HFFc6 (cell line): ENCODE measurements at regions not wholly inside any gene's neighbourhood (a gene's known extent, or its start where the extent isn't known, plus 50 kb on each side); places are given as distances from the start of the nearest gene placed in this dataset.

Source experiments
- DNase-seq: peaks from one replicate; pipeline ENCODE4 v3.0.0-alpha.2; 2018
- H3K27ac Mint-ChIP-seq: 2 replicates; pipeline ENCODE4 v1.8.0; 2020; ENCODE audit warnings: mild to moderate bottlenecking, mixed read lengths
- H3K27me3 Mint-ChIP-seq: 2 replicates; pipeline ENCODE4 v1.8.0; 2021; ENCODE audit warnings: mild to moderate bottlenecking, moderate library complexity, mixed read lengths; ENCODE audit not compliant: insufficient read depth
- H3K36me3 Mint-ChIP-seq: 2 replicates; pipeline ENCODE4 v1.8.0; 2021; ENCODE audit warnings: low read depth, mixed read lengths
- H3K4me1 Mint-ChIP-seq: 2 replicates; pipeline ENCODE4 v1.8.0; 2020; ENCODE audit warnings: low read depth, mixed read lengths
- H3K4me3 Mint-ChIP-seq: 2 replicates; pipeline ENCODE4 v1.8.0; 2020; ENCODE audit warnings: mild to moderate bottlenecking, moderate library complexity, mixed read lengths
- H3K9me3 Mint-ChIP-seq: 2 replicates; pipeline ENCODE4 v1.8.0; 2020; ENCODE audit warnings: mild to moderate bottlenecking, mixed read lengths
- TF ChIP-seq, protein P1 (sequence below): fragments of 200-600 bp; sonication (generic); IDR thresholded peaks from 2 replicates; pipeline ENCODE4 v1.5.0; 2021; ENCODE audit warnings: antibody characterized with exemption, mild to moderate bottlenecking

GRCh38 chr15:69810431-69811354 lies 287.0 kb downstream of the TLE3 start:
- no peak for DNase-seq
- Mint-ChIP-seq H3K4me3 (no peak overlapping the region), H3K27ac (no peak overlapping the region), H3K4me1 (peaks cover 7% of the 10 kb centered on the region), H3K36me3 (no peaks in the 10 kb centered on the region), H3K27me3 (peaks cover 38% of the 10 kb centered on the region), H3K9me3 (no peaks in the 10 kb centered on the region)
- TF ChIP-seq, protein P1, sequence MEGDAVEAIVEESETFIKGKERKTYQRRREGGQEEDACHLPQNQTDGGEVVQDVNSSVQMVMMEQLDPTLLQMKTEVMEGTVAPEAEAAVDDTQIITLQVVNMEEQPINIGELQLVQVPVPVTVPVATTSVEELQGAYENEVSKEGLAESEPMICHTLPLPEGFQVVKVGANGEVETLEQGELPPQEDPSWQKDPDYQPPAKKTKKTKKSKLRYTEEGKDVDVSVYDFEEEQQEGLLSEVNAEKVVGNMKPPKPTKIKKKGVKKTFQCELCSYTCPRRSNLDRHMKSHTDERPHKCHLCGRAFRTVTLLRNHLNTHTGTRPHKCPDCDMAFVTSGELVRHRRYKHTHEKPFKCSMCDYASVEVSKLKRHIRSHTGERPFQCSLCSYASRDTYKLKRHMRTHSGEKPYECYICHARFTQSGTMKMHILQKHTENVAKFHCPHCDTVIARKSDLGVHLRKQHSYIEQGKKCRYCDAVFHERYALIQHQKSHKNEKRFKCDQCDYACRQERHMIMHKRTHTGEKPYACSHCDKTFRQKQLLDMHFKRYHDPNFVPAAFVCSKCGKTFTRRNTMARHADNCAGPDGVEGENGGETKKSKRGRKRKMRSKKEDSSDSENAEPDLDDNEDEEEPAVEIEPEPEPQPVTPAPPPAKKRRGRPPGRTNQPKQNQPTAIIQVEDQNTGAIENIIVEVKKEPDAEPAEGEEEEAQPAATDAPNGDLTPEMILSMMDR: no peak

DNA sequence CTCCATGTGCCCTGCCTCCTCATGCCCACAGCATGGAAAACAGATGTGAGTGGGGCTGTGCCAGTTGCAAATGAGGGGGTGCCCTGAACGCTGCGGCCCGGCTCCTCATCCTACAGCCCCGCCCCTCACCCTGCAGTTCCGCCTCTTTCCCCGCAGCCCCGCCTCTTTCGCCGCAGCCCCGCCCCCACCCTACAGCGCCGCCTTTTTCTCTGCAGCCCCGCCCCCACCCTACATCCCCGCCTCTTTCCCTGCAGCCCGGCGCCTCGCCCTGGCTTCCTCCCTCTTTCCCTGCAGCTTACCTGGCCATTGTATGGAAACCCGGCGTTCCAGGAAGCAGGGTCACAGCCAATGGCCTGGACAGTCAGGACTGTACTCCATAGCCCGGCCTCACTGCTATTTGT lies 284.9 kb downstream of the TLE3 start:
- DNase-seq: no peak
- H3K9me3 Mint-ChIP-seq: no peaks in the 10 kb centered on the region
- TF ChIP-seq, protein P1: no peak
- no peak overlapping the region for H3K4me3 Mint-ChIP-seq
- no peaks in the 10 kb centered on the region for H3K36me3 Mint-ChIP-seq
- peaks cover 3% of the 10 kb centered on the region for H3K4me1 Mint-ChIP-seq
- no peak overlapping the region for H3K27ac Mint-ChIP-seq
- H3K27me3 Mint-ChIP-seq: peaks cover 38% of the 10 kb centered on the region

- DNase-seq: no peak
- no peak overlapping the region for H3K27ac Mint-ChIP-seq
- TF ChIP-seq, protein P1: no peak
- H3K4me3 Mint-ChIP-seq: no peak overlapping the region
- no peaks in the 10 kb centered on the region for H3K4me1 Mint-ChIP-seq
- no peaks in the 10 kb centered on the region for H3K9me3 Mint-ChIP-seq
- H3K27me3 Mint-ChIP-seq: peaks cover 40% of the 10 kb centered on the region
- H3K36me3 Mint-ChIP-seq: no peaks in the 10 kb centered on the region
These were observed 283.8 kb downstream of the TLE3 start for GRCh38 chr15:69813881-69814280.

- no peaks in the 10 kb centered on the region for H3K36me3 Mint-ChIP-seq
- H3K4me1 Mint-ChIP-seq: no peaks in the 10 kb centered on the region
- no peak overlapping the region for H3K27ac Mint-ChIP-seq
- H3K27me3 Mint-ChIP-seq: peaks cover 40% of the 10 kb centered on the region
- H3K9me3 Mint-ChIP-seq: no peaks in the 10 kb centered on the region
- DNase-seq: no peak
- H3K4me3 Mint-ChIP-seq: no peak overlapping the region
- TF ChIP-seq, protein P1: no peak
These were observed 282.8 kb downstream of the TLE3 start for GRCh38 chr15:69814932-69815331.

- H3K36me3 Mint-ChIP-seq: no peaks in the 10 kb centered on the region
- no peak for DNase-seq
- TF ChIP-seq, protein P1: no peak
- peaks cover 40% of the 10 kb centered on the region for H3K27me3 Mint-ChIP-seq
- H3K9me3 Mint-ChIP-seq: no peaks in the 10 kb centered on the region
- H3K27ac Mint-ChIP-seq: no peak overlapping the region
- H3K4me3 Mint-ChIP-seq: no peak overlapping the region
- H3K4me1 Mint-ChIP-seq: no peaks in the 10 kb centered on the region
These were observed 281.9 kb downstream of the TLE3 start for GRCh38 chr15:69815793-69816192.
